ENCODE measurements at regions not wholly inside any gene's neighbourhood (a gene's known extent, or its start where the extent isn't known, plus 50 kb on each side); places are given as distances from the start of the nearest gene placed in this dataset.
"Not testable (repeated sequence)": the region's sequence is repeated elsewhere in the genome, so short reads cannot be mapped to it uniquely, and the experiment has no call there.

DNA sequence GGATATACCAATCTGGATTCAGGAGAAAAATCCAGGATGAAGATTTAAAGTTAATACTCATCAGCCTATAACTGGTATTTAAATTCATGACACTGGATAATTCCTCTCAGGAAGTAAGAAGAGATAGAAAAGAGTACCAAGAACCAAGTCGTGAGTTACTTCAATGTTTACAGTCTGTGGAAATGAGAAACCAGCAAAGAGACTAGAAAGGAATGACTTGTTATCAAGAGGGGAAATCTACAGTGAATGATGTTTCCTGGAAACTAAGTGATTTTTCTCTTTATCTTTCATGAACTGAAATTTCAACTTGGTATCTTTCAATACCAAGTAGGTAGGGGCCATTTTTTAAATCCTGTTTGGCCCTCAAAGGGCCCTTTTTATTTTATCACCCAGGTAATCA, 217.9 kb upstream of the AFF2 start:
- H3K36me3 Mint-ChIP-seq (ENCODE audit: low read depth) = no peaks in the 10 kb centered on the region
- no peak overlapping the region for H3K4me3 Mint-ChIP-seq
- intact Hi-C loops (cut with micrococcal nuclease) = no loop called here
- peaks cover 18% of the 10 kb centered on the region for H3K4me1 Mint-ChIP-seq (ENCODE audit: low read depth)
- H3K27ac Mint-ChIP-seq = no peak overlapping the region
- H3K9me3 Mint-ChIP-seq = no peaks in the 10 kb centered on the region
- no peaks in the 10 kb centered on the region for H3K27me3 Mint-ChIP-seq

DNA sequence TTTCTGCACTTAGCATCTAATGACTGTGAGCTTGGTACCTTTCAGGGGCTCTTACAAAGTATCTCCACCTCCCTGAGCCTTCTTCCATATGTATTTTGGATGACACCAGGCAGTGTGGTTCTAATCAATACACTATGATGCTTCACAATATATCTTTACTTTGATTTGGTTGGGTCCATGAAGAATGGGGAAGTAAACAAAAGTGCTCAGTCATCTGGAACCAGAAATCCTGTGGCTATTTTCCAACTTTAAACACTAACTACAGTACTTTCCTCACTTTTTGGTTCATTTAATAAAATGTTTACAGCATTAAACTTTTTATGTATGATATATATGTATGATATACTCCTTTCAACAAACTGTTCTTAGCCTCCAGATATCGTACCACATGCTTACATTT, 216.4 kb upstream of the AFF2 start:
- Mint-ChIP-seq H3K4me3 (no peak overlapping the region), H3K36me3 (ENCODE audit: low read depth) (no peaks in the 10 kb centered on the region), H3K4me1 (ENCODE audit: low read depth) (peaks cover 18% of the 10 kb centered on the region), H3K27ac (no peak overlapping the region), H3K27me3 (no peaks in the 10 kb centered on the region), H3K9me3 (no peaks in the 10 kb centered on the region)
- intact Hi-C loops (cut with micrococcal nuclease) = no loop called here

DNA sequence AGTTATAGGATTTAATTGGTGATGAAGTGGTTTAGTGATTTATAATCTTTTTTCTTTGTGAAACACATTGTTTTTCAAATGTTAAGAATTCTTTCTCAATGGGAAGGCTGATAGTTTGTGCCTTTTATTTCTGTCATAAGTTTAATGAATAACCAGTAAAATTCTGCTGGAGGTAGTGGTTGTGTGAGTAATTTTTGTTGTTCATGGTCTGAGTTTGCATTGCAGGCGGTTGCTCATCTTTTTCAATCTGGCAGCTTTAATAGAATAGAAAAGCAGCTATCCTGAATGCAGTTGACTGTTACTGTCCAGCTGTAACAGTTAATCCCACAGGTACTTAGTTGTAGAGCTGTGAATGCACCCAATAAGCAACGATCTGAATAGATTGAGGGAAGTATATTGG, 215.6 kb upstream of the AFF2 start:
- H3K4me3 Mint-ChIP-seq = no peak overlapping the region
- H3K27me3 Mint-ChIP-seq = no peaks in the 10 kb centered on the region
- H3K4me1 Mint-ChIP-seq (ENCODE audit: low read depth) = peaks cover 18% of the 10 kb centered on the region
- intact Hi-C loops (cut with micrococcal nuclease) = no loop called here
- H3K9me3 Mint-ChIP-seq = no peaks in the 10 kb centered on the region
- no peak overlapping the region for H3K27ac Mint-ChIP-seq
- H3K36me3 Mint-ChIP-seq (ENCODE audit: low read depth) = no peaks in the 10 kb centered on the region

DNA sequence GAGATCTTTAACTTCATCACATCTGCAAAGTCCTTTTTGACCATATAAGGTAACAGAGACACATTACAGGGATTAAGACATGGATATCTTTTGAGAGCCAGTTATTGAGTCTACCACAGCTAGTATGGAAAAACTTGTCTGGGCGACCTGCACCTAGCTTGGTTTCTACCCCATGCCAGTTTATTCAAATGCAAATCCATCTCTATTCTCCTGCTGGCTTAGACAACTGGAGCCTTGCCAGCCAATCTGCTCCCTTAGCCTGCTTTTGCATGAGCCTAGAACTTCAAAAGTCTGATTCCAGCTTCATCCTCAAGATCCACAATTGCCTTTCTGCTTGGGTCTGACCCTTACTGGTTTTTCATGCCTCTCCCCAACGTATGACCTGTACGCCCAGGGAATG, 212.0 kb upstream of the AFF2 start:
- Mint-ChIP-seq H3K27me3 (no peaks in the 10 kb centered on the region), H3K9me3 (no peaks in the 10 kb centered on the region)
- intact Hi-C loops (cut with micrococcal nuclease) = no loop called here

DNA sequence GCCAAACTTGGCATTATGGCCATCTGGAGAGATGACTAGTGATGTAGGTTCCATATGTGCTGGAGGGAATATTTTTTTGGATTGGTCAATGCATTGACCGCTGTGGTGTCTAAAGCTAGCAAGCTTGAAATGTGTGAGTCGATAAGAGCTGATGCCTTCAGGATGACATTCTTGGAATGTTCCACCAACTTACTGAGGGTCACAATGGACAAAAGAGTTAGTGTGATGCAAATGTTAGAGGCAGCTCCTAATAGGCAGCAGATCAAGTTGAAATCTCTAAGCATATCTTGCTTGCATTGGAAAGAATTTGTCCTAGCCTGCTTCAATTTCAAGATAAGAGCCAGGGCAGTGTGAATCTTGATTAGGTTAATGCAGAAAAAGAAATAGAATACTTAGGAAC, 210.4 kb upstream of the AFF2 start:
- Mint-ChIP-seq H3K36me3 (ENCODE audit: low read depth) (no peaks in the 10 kb centered on the region), H3K27me3 (no peaks in the 10 kb centered on the region), H3K4me3 (no peak overlapping the region), H3K4me1 (ENCODE audit: low read depth) (peaks cover 10% of the 10 kb centered on the region), H3K27ac (no peak overlapping the region), H3K9me3 (no peaks in the 10 kb centered on the region)
- intact Hi-C loops (cut with micrococcal nuclease) = no loop called here

More for the DNA sequence above, 212.0 kb upstream of the AFF2 start:
- Mint-ChIP-seq H3K4me1 (ENCODE audit: low read depth) (peaks cover 10% of the 10 kb centered on the region), H3K4me3 (no peak overlapping the region), H3K36me3 (ENCODE audit: low read depth) (no peaks in the 10 kb centered on the region), H3K27ac (no peak overlapping the region)

DNA sequence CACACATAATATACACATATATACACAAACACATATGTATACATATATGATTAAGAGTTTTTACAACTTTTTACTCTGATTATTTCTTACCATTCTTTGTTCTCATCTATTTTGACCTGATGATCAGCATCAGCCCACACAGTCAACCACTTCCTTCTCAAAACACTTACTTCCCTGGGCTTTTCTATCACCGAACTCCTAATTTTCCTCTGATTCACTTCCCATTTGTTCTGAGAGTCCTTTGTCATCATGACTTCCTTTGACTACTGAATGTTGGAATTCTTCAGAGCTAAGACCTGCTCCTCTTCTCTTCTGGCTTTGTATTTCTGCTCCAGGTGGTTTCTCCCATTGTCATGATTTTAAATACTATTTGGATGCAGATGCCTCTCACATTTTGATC, 209.5 kb upstream of the AFF2 start:
- Mint-ChIP-seq H3K9me3 (no peaks in the 10 kb centered on the region), H3K27ac (no peak overlapping the region), H3K4me3 (no peak overlapping the region), H3K4me1 (ENCODE audit: low read depth) (peaks cover 16% of the 10 kb centered on the region), H3K27me3 (no peaks in the 10 kb centered on the region), H3K36me3 (ENCODE audit: low read depth) (no peaks in the 10 kb centered on the region)
- intact Hi-C loops (cut with micrococcal nuclease) = no loop called here

DNA sequence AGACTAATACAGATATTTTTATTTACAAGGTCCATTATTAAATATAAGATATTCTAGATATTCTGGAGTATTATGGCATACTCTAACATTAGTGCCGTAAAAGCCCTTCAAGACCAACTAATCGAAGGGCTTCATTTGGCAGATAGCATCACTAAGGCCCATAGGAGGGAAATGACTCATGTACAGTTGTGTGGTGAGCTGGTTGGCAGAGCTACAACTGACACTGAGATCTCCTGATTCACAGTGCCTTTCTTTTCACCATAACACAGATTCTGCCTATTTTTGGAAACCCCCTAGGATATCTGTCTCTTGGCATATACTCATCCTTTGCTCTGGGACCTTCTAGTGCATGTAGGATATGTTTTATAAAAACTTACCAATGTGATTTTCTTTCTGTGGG, 201.7 kb upstream of the AFF2 start:
- no peak overlapping the region for H3K27ac Mint-ChIP-seq
- no peaks in the 10 kb centered on the region for H3K9me3 Mint-ChIP-seq
- no peaks in the 10 kb centered on the region for H3K36me3 Mint-ChIP-seq (ENCODE audit: low read depth)
- H3K4me3 Mint-ChIP-seq = no peak overlapping the region
- H3K4me1 Mint-ChIP-seq (ENCODE audit: low read depth) = peaks cover 9% of the 10 kb centered on the region
- no peaks in the 10 kb centered on the region for H3K27me3 Mint-ChIP-seq
- intact Hi-C loops (cut with micrococcal nuclease) = no loop called here

DNA sequence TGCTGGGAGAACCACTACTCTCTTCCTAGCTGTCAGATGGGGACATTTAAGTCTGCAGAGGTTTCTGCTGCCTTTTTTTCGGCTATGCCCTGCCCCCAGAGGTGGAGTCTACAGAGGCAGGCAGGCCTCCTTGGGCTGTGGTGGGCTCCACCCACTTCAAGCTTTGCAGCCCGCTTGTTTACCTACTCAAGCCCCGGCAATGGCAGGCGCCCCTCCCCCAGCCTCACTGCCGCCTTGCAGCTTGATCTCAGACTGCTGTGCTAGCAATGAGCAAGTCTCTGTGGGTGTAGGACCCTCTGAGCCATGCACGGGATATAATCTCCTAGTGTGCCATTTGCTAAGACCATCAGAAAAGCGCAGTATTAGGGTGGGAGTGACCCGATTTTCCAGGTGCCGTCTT, 195.2 kb upstream of the AFF2 start:
- H3K4me1 Mint-ChIP-seq (ENCODE audit: low read depth); intact Hi-C loops (cut with micrococcal nuclease); H3K4me3 Mint-ChIP-seq; H3K27ac Mint-ChIP-seq; H3K27me3 Mint-ChIP-seq; H3K9me3 Mint-ChIP-seq; H3K36me3 Mint-ChIP-seq (ENCODE audit: low read depth): not testable (repeated sequence)

DNA sequence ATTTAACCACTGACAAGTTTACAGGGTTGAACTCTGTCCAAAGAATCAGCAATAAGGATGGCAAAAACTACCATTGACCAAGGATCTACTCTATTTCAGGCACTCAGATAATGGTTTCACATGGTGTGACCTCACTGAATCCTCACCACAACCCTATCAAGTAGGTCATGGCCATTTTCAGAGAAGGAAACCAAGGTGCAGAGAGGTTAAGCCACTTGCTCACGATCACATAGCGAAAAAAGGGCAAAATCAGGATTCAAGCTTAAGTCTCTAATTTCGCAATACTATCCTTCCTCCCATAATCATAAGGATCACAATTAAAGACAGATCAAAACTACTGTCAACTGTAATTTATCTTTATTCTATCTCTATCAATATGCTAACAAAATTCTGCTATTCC, 191.0 kb upstream of the AFF2 start:
- Mint-ChIP-seq H3K27me3 (no peaks in the 10 kb centered on the region), H3K36me3 (ENCODE audit: low read depth) (no peaks in the 10 kb centered on the region), H3K27ac (no peak overlapping the region), H3K9me3 (no peaks in the 10 kb centered on the region), H3K4me1 (ENCODE audit: low read depth) (peaks cover 13% of the 10 kb centered on the region), H3K4me3 (no peak overlapping the region)
- intact Hi-C loops (cut with micrococcal nuclease) = no loop called here

DNA sequence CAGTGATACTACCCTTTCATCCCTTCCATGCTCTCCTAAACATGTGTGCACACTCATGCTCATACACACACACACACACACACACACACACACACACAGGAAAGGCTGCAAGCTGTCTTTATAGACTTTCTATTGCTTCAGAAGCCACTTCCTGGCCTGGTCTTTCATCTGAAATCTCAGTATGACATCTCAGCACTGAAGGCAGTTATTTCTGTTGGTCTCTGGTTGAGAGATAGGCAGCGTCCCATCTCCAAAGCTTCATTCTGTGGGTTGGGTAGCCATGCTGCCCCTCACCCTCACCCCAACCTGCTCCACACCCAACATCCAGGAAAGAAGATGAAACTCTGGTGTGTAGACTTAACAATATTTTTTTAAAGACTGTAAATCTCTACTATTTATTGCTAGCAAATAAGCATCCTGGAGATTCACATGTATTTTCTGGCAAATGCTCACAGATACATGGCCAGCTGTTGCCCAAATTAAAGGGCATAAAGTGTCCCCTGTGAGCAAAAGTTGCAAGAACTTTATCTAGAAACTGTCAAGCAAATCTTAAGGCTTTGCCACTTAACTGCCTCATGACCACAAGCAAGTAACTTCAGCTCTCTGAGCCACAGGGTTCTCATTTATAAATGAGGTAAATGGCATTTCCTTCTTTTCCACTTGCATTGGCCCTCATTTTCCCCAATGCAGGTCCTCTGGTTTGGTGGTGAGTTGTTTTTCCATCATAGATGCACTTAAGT, 189.8 kb upstream of the AFF2 start:
- Mint-ChIP-seq H3K4me1 (ENCODE audit: low read depth) (peaks cover 13% of the 10 kb centered on the region), H3K36me3 (ENCODE audit: low read depth) (no peaks in the 10 kb centered on the region), H3K27ac (no peak overlapping the region), H3K9me3 (no peaks in the 10 kb centered on the region), H3K27me3 (no peaks in the 10 kb centered on the region), H3K4me3 (no peak overlapping the region)
- intact Hi-C loops (cut with micrococcal nuclease) = no loop called here

DNA sequence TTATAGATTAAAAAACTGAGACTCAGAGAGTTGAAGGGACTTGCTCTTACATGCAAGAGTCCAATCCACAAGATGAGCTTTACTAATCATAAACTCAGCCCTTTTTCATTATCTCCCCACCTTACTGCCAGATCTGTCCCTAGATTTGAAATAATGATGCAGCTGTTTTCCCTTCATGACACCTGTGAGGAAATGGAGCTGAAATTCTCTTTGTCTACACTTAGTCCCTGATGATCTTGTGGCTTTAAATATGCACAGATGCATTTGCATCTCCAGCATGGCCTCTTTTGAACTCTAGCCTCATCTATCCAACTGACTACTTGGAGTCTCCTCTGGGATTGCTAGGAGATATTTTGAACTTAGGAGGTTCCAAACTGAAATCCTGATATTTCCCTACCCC, 188.9 kb upstream of the AFF2 start:
- Mint-ChIP-seq H3K4me3 (no peak overlapping the region), H3K9me3 (no peaks in the 10 kb centered on the region), H3K36me3 (ENCODE audit: low read depth) (no peaks in the 10 kb centered on the region), H3K4me1 (ENCODE audit: low read depth) (peaks cover 16% of the 10 kb centered on the region), H3K27me3 (no peaks in the 10 kb centered on the region), H3K27ac (no peak overlapping the region)
- intact Hi-C loops (cut with micrococcal nuclease) = no loop called here

DNA sequence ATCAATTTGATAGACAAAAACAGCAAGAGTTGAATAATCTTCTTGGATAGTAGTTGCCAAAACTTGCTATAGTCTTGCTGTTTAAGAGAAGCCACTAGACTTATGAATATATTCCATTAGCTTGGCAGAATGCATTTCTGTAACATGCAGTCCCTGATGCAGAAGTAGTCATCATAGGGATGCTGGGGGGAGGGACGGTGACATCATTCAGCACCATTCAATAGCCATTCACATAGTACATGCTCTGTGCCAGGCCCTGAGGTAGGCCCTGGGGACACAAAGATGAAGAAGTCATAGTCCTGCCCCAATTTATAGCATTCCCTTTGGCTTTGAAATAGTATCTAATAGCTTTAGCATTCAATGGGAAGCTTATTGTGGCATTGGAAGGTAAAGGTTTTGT, 185.5 kb upstream of the AFF2 start:
- Mint-ChIP-seq H3K9me3 (no peaks in the 10 kb centered on the region), H3K27ac (no peak overlapping the region), H3K36me3 (ENCODE audit: low read depth) (no peaks in the 10 kb centered on the region), H3K4me3 (no peak overlapping the region), H3K27me3 (no peaks in the 10 kb centered on the region), H3K4me1 (ENCODE audit: low read depth) (peaks cover 23% of the 10 kb centered on the region)
- intact Hi-C loops (cut with micrococcal nuclease) = no loop called here

DNA sequence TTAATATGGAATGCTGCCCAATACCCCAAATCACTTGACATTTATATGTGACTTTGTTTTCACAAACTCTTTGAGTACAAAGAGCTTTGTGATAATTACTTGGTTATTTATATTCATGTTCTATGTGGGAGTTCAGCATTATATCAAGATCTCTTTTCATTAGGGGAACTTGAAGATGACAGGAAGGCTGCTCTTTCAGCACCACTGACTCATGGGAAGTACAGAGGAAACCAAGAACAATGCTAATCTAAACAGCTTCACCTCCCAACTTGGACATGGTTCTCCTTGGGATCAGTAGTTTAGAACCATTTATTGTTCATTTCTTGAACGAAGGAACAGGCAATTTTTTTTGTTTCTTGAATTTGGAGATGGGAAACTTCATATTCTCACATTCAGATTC, 184.0 kb upstream of the AFF2 start:
- Mint-ChIP-seq H3K27me3 (no peaks in the 10 kb centered on the region), H3K9me3 (no peaks in the 10 kb centered on the region), H3K4me3 (no peak overlapping the region), H3K27ac (no peak overlapping the region), H3K36me3 (ENCODE audit: low read depth) (no peaks in the 10 kb centered on the region), H3K4me1 (ENCODE audit: low read depth) (peaks cover 21% of the 10 kb centered on the region)
- intact Hi-C loops (cut with micrococcal nuclease) = no loop called here

DNA sequence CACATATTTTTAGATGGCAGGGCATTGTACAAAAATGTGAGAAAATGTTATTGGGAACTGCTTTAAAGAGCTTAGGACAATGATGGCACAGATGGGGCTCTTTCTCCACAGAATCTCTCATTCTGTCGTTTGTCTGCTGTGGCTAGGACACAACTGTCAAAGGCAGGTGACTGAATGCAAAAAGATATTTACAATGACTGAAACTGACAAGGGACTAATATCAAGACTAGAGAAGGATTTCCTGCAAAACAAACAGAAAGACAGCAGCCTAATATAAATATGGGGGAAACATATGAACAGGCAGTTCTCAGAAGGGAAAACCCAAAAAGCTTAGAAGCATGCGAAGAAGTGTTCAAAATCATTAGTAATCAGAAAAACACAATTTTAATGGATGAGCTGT, 177.5 kb upstream of the AFF2 start:
- Mint-ChIP-seq H3K27ac (no peak overlapping the region), H3K9me3 (no peaks in the 10 kb centered on the region), H3K4me3 (no peak overlapping the region), H3K4me1 (ENCODE audit: low read depth) (peaks cover 5% of the 10 kb centered on the region), H3K27me3 (no peaks in the 10 kb centered on the region), H3K36me3 (ENCODE audit: low read depth) (no peaks in the 10 kb centered on the region)
- intact Hi-C loops (cut with micrococcal nuclease) = no loop called here

DNA sequence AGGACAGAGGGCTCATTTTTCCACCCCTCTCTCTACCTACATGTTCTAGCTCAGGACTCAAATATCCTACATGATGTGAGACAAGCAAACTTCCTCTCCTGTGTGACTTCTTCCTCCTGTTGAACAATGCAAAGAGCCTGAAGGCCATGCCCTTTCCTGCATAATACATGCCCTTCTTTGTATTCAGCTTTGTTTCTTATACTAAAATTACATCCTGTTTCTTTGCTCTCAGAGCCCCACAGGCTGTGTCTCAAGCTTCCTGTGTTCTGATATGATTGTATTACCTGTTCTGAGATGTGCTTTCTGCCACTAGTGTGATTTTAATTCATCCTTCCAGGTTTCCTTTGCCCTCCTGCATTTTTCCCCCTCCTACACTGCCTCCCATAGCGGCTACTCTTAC, 166.4 kb upstream of the AFF2 start:
- intact Hi-C loops (cut with micrococcal nuclease) = no loop called here
- H3K27me3 Mint-ChIP-seq = no peaks in the 10 kb centered on the region
- no peaks in the 10 kb centered on the region for H3K36me3 Mint-ChIP-seq (ENCODE audit: low read depth)
- H3K4me1 Mint-ChIP-seq (ENCODE audit: low read depth) = peaks cover 10% of the 10 kb centered on the region
- H3K4me3 Mint-ChIP-seq = no peak overlapping the region
- H3K27ac Mint-ChIP-seq = no peak overlapping the region
- H3K9me3 Mint-ChIP-seq = no peaks in the 10 kb centered on the region
